HepG2 (cell line): ENCODE measurements at regions not wholly inside any gene's neighbourhood (a gene's known extent, or its start where the extent isn't known, plus 50 kb on each side); places are given as distances from the start of the nearest gene placed in this dataset.
"Not testable (repeated sequence)": the region's sequence is repeated elsewhere in the genome, so short reads cannot be mapped to it uniquely, and the experiment has no call there.

Experiments used
- MXI1 ChIP-seq: IDR thresholded peaks from 3 replicates; pipeline ENCODE4 v1.6.1; 2012; ENCODE audit warnings: low read depth, low read length, inconsistent platforms, borderline replicate concordance
- NFE2L1 ChIP-seq: sonication (generic); formaldehyde crosslinking; IDR thresholded peaks from 2 replicates; pipeline ENCODE4 v1.4.0; 2020; ENCODE audit warnings: missing genetic modification reagents, mild to moderate bottlenecking, borderline replicate concordance
- SMYD3 ChIP-seq: sonication (generic); formaldehyde crosslinking; IDR thresholded peaks from 2 replicates; pipeline ENCODE4 v1.8.1; 2023; ENCODE audit warnings: mild to moderate bottlenecking, missing genetic modification reagents
- ZNF253 ChIP-seq: sonication (generic); formaldehyde crosslinking; IDR thresholded peaks from 2 replicates; pipeline ENCODE4 v1.8.0; 2022; ENCODE audit warnings: mild to moderate bottlenecking, missing genetic modification reagents, borderline replicate concordance
- TF ChIP-seq, protein P1 (sequence below): sonication (generic); formaldehyde crosslinking; conservative IDR thresholded peaks from 2 replicates; pipeline ENCODE4 v1.8.1; 2023; ENCODE audit warnings: missing genetic modification reagents

DNA sequence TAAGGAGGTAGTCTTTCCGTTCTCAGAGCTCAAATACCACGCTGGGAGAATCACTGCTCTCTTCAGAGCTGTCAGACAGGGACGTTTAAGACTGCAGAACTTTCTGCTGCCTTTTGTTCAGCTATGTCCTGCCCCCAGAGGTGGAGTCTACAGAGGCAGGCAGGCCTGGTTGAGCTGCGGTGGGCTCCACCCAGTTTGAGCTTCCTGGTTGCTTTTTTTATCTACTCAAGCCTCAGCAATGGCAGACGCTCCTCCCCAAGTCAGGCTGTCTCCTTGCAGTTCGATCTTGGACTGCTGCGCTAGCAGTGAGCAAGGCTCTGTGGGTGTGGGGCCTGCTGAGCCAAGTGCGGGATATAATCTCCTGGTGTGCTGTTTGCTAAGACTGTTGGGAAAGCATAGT lies 109.1 kb upstream of the ZNF827 start:
- not testable (repeated sequence) for TF ChIP-seq NFE2L1 (CRISPR knock-in tag); MXI1; ZNF253; SMYD3
- TF ChIP-seq, protein P1, sequence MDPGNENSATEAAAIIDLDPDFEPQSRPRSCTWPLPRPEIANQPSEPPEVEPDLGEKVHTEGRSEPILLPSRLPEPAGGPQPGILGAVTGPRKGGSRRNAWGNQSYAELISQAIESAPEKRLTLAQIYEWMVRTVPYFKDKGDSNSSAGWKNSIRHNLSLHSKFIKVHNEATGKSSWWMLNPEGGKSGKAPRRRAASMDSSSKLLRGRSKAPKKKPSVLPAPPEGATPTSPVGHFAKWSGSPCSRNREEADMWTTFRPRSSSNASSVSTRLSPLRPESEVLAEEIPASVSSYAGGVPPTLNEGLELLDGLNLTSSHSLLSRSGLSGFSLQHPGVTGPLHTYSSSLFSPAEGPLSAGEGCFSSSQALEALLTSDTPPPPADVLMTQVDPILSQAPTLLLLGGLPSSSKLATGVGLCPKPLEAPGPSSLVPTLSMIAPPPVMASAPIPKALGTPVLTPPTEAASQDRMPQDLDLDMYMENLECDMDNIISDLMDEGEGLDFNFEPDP (CRISPR knock-in tag), result not testable (repeated sequence)
